NCI-H2171 treated with DMSO at 0.1 percent for 48 hours (cell line): ENCODE measurements at regions not wholly inside any gene's neighbourhood (a gene's known extent, or its start where the extent isn't known, plus 50 kb on each side); places are given as distances from the start of the nearest gene placed in this dataset.
"Not testable (repeated sequence)": the region's sequence is repeated elsewhere in the genome, so short reads cannot be mapped to it uniquely, and the experiment has no call there.

ENCODE experiments used
- DNase-seq: peaks from one replicate; lab custom pipeline; 2025; lab: John Stamatoyannopoulos, UW

GRCh38 chr2:53610260-53610659 is 157.3 kb upstream of the CHAC2 start:
- no peak for DNase-seq

GRCh38 chr2:53609551-53609950 is 158.1 kb upstream of the CHAC2 start:
- DNase-seq = no peak

GRCh38 chr2:53608293-53608692 is 159.3 kb upstream of the CHAC2 start:
- no peak for DNase-seq

DNA sequence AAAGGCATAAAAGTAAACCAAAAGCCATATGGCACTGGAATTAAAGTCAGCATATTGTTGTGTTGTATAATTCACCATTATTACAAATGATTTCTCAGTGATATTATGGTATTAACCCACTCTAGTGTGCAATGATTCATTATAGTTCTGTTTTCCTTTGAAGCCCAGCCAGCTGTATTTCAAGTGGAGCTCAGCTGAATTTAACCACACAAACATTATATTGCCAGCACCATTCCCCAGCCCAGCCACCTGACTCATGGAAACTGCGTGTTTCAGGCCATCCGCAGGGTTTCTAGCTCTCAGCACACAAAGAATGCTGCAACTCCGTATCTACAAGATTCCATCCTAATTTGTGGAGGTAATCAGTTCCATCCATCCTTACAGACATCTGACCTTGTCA is 166.8 kb upstream of the CHAC2 start:
- DNase-seq = peak; percentile 62

GRCh38 chr2:53586733-53587612 is 180.6 kb upstream of the CHAC2 start:
- DNase-seq = not testable (repeated sequence)

- no peak for DNase-seq
These were observed 182.6 kb upstream of the CHAC2 start for GRCh38 chr2:53584986-53585385.

DNA sequence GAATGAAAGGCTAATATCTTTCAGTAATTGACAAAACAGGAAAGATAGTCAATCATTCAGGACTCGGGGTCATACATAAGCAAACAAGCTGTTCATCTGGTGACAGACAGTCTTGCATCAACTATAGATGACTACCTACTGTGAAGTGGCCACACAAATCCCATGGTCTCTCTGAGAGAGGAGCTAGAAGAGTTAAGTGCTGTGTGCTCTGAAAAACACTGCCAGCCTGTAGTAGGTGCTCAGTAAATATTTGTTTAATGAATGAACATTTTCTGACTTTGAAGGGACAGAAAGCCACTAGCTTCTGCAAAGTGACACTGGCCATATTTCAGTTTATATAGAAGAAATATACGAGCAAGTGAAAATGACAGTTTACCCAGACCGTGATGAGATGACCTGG is 184.0 kb upstream of the CHAC2 start:
- no peak for DNase-seq

GRCh38 chr2:53582556-53582955 is 185.0 kb upstream of the CHAC2 start:
- DNase-seq = no peak

GRCh38 chr2:53576166-53576565 is 191.4 kb upstream of the CHAC2 start:
- no peak for DNase-seq

- no peak for DNase-seq
These were observed 191.9 kb upstream of the CHAC2 start for GRCh38 chr2:53575721-53576124.

- DNase-seq = no peak
These were observed 194.9 kb upstream of the CHAC2 start for GRCh38 chr2:53572696-53573095.

GRCh38 chr2:53569957-53570727 is 197.5 kb upstream of the CHAC2 start:
- peak; percentile 92 for DNase-seq

GRCh38 chr2:53568469-53568868 is 199.1 kb upstream of the CHAC2 start:
- DNase-seq = peak; percentile 69

DNA sequence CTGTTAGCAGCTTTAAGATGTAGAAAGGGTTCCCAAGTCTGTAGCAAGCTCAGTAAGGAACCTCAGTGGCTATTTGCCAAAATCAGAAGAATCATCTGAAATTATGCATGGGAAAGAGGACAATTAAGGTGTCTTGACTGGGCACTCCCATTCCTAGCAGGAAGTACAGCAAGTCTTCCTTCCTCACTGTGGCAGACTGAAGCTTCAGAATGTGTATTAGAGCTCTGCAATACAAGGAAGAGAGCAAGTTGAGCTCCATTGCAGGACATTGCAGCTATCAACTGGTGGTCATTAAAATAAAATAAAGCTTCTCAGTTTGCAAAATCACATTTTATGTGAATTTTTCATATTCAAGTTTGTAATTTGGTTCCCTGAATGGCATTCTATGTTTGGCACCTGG is 200.5 kb upstream of the CHAC2 start:
- DNase-seq = no peak

GRCh38 chr2:53562407-53562806 is 205.2 kb upstream of the CHAC2 start:
- no peak for DNase-seq

DNA sequence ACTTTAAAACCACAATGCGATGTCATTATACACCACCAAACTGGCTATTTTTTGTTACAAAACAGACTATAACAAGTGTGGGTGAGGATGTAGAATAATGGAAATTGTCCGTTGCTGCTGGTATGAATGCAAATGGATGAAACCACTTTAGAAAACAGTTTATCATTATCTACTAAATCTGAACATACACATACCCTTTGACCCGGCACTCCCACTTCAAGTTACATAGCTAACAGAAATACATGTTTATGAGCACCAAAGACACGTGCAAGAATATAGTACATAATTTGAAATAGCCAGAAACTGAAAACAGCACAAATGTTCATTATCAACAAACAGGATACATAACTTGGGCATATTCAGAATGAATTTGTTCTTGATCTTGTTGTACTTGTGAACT is 206.4 kb upstream of the CHAC2 start:
- DNase-seq = no peak

DNA sequence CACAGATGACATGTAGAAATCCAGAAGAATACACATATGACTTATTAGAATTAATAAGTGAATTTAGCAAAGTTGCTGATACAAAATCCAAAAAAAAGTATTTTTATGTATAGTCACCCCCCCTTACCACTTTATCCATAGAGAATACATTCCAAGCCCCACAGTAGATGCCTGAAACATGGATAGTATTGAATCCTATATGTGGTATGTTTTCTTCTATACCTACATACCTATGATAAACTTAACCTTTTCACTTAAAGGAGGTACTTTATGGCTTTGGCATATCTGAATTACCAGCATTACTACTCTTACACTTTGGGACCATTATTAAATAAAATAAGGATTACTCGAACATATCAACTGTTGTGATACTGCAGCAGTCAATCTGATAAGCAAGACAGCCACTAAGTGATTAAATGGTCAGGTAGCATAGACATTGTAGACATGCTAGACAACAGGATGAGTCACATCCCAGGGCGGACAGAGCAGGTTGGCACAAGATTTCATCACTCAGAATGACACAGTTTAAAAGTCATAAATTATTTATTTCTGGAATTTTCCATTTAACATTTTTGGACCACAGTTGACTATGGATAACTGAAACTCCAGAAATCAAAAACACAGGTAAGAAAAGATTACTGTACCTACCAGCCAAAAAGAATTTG is 208.2 kb upstream of the CHAC2 start:
- DNase-seq = no peak

DNA sequence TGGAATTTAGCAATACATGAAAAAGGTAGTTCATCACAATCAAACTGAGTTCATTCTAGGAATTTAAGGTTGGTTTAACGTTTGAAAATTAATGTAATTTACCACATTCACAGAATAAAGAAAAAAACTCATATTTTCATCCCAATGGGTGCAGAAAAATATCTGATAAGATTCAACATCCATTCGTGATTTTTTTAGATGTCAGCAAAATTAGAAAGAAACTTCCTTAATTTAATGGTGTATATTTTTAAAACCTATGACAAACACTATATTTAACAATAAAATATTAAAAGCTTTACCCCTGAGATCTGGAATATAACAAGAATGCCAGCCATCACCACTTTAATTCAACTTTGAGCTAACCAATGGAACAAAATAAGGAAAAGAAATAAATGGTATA is 208.7 kb upstream of the CHAC2 start:
- no peak for DNase-seq

DNA sequence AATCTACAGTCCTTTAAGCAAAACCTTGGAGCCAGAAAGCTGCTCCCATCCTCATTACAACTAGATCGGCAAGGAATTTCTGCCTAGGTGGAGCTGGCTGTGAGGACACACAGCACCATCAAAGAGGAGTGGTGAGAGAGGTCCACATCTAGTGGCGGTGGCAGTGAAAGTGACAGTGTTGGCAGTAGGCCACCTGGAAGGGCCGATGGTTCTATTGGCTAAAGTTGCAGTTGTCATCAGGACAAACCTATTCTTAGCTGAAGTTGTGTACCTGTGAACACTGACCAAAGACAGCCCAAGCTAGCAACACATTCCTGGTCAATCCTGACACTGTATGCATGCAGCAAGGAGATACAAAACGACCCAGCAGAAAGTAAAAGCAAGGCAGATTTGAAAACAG is 218.1 kb upstream of the CHAC2 start:
- DNase-seq = no peak

DNA sequence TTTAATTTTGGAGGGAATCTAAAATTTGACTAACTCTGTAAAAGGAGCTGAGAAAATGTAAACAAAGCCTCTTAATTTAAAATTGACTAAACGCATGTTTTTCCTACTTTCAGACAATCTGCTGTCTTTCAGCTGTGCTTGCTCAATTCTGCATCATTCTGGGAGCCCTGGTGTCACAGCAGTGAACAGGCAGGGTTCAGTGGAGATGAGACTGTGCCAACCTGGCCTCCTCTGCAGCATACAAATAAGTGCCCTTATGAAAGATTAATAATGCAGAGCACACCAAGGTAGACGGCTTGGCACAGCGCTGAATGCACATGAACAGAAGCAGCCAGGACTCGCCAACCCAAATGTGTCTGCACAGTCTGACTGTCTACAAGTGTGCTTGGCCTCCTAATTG is 222.0 kb upstream of the CHAC2 start:
- peak; percentile 69 for DNase-seq

- DNase-seq = no peak
These were observed 222.6 kb upstream of the CHAC2 start for GRCh38 chr2:53544871-53545558.

DNA sequence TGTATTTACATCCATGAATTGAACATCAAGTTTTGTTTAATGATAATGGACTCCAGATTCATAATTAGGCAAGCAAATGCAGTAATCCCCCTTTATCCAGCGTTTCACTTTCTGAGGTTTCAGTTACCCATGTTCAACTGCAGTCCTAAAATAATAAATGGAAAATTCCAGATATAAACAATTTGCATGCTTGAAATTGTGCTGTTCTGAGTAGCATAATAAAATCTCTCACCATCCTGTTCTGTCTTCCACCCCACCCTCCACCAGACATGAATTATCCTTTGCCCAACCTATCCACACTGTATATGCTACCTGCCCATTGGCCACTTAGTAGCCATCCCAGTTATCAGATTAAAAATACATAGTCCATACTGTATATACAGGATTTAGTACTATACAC is 224.5 kb upstream of the CHAC2 start:
- DNase-seq = no peak
